Neural progenitor cell (in vitro differentiated cells): ENCODE measurements at regions not wholly inside any gene's neighbourhood (a gene's known extent, or its start where the extent isn't known, plus 50 kb on each side); places are given as distances from the start of the nearest gene placed in this dataset.

Experiments
- EZH2phosphoT487 ChIP-seq: fragments of 200-600 bp; sonication (generic); IDR thresholded peaks from 2 replicates; pipeline ENCODE4 v1.6.1; 2017; ENCODE audit warnings: antibody characterized with exemption
- TF ChIP-seq, protein P1 (sequence below): fragments of 200-600 bp; sonication (generic); IDR thresholded peaks from 2 replicates; pipeline ENCODE4 v1.5.1; 2017; ENCODE audit warnings: antibody characterized with exemption, mild to moderate bottlenecking

GRCh38 chr9:92228628-92229027 lies 64.9 kb downstream of the IARS1 start:
- TF ChIP-seq EZH2phosphoT487 = no peak
- TF ChIP-seq, protein P1, sequence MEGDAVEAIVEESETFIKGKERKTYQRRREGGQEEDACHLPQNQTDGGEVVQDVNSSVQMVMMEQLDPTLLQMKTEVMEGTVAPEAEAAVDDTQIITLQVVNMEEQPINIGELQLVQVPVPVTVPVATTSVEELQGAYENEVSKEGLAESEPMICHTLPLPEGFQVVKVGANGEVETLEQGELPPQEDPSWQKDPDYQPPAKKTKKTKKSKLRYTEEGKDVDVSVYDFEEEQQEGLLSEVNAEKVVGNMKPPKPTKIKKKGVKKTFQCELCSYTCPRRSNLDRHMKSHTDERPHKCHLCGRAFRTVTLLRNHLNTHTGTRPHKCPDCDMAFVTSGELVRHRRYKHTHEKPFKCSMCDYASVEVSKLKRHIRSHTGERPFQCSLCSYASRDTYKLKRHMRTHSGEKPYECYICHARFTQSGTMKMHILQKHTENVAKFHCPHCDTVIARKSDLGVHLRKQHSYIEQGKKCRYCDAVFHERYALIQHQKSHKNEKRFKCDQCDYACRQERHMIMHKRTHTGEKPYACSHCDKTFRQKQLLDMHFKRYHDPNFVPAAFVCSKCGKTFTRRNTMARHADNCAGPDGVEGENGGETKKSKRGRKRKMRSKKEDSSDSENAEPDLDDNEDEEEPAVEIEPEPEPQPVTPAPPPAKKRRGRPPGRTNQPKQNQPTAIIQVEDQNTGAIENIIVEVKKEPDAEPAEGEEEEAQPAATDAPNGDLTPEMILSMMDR = no peak
